Panc1 (cell line): ENCODE measurements at regions not wholly inside any gene's neighbourhood (a gene's known extent, or its start where the extent isn't known, plus 50 kb on each side); places are given as distances from the start of the nearest gene placed in this dataset.

Source experiments
- CTCF ChIP-seq: fragments of 450-650 bp; IDR thresholded peaks from 2 replicates; pipeline ENCODE4 v1.5.1; 2017; ENCODE audit warnings: mild to moderate bottlenecking
- REST ChIP-seq, 2 experiments: IDR thresholded peaks; 2 replicates each; pipeline ENCODE4 v1.6.1; 2011 to 2012; ENCODE audit warnings: low read depth in 2 of 2, control low read depth in 1 of 2, low read length in 1 of 2, mild to moderate bottlenecking in 1 of 2, moderate library complexity in 1 of 2; ENCODE audit not compliant: insufficient read depth in 1 of 2

- no peak for TF ChIP-seq REST (IDR thresholded peaks at IDR 0.05; ENCODE audit: insufficient read depth in 1 of 2, low read depth in 2 of 2, low read length in 1 of 2)
- no peak for TF ChIP-seq CTCF
Observed at GRCh38 chr2:18901242-18901641, 311.9 kb upstream of the NT5C1B start.
